Suprapubic skin (tissue), 4 donors: ENCODE measurements at regions not wholly inside any gene's neighbourhood (a gene's known extent, or its start where the extent isn't known, plus 50 kb on each side); places are given as distances from the start of the nearest gene placed in this dataset.

ENCODE experiments used
- EP300 ChIP-seq: sonication (generic); formaldehyde crosslinking; IDR thresholded peaks from one replicate; pipeline ENCODE4 v1.6.1; 2017; ENCODE audit warnings: antibody characterized with exemption
- POLR2AphosphoS5 ChIP-seq, 3 donors: sonication (generic); formaldehyde crosslinking; IDR thresholded peaks; one replicate each; pipeline ENCODE4 v1.6.1; 2017; ENCODE audit warnings: antibody characterized with exemption in 3 of 3
- TF ChIP-seq, protein P1 (sequence below), 2 donors: fragments of 200-600 bp in 1 of 2; fragments of 450-650 bp in 1 of 2; sonication (generic) in 1 of 2; IDR thresholded peaks; one replicate each; pipeline ENCODE4 v1.5.1; 2016 to 2019; ENCODE audit warnings: antibody characterized with exemption in 2 of 2, mild to moderate bottlenecking in 1 of 2, moderate library complexity in 1 of 2

DNA sequence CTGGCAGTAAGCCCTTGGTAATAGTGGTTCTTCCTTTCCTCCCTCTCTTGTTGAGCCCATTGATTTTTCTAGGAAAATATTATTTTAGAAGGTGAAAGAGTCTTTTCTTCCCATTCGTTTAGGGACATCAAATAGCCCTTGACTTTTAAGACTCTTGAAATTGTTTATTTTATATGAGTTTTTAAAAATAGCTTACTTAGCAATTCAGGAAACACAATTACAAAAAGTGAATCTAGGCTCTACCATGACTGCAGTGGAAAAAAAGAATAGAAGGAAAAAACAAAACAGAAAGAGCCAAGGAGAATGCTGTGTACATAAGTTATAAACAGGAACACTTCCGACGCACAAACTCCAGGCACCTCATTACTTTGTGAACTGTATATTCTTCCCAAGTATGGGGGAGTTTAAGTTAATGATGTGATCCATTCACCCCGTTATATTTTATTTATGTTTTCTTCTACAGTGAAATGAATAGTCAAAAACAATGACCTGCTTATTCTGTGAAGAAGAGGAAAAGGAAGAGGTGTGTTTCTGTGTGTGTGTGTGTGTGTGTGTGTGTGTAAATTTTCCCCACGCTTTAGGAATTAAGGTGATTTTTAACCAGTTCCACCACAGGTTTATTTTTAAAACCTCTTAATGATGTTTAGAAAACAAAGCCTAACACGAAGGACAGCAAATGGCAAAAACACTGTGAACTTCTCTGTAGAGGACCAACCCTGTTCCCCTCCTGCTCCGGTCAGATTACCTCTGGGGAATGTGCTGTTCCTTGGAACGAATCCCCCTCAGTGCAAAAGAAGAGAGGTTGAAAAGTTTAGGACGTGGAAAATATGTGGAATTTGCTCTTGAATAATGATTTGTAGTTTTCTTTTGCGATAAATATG lies 266.3 kb downstream of the KLF5 start:
- TF ChIP-seq POLR2AphosphoS5 (IDR thresholded peaks at IDR 0.05) (no peak), EP300 (no peak)
- TF ChIP-seq, protein P1, sequence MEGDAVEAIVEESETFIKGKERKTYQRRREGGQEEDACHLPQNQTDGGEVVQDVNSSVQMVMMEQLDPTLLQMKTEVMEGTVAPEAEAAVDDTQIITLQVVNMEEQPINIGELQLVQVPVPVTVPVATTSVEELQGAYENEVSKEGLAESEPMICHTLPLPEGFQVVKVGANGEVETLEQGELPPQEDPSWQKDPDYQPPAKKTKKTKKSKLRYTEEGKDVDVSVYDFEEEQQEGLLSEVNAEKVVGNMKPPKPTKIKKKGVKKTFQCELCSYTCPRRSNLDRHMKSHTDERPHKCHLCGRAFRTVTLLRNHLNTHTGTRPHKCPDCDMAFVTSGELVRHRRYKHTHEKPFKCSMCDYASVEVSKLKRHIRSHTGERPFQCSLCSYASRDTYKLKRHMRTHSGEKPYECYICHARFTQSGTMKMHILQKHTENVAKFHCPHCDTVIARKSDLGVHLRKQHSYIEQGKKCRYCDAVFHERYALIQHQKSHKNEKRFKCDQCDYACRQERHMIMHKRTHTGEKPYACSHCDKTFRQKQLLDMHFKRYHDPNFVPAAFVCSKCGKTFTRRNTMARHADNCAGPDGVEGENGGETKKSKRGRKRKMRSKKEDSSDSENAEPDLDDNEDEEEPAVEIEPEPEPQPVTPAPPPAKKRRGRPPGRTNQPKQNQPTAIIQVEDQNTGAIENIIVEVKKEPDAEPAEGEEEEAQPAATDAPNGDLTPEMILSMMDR (IDR thresholded peaks at IDR 0.05), result no peak
